ENCODE measurements at regions not wholly inside any gene's neighbourhood (a gene's known extent, or its start where the extent isn't known, plus 50 kb on each side); places are given as distances from the start of the nearest gene placed in this dataset.

GRCh38 chr14:81584495-81584894 lies 50.8 kb upstream of the SEL1L start:
- no peak for FAIRE-seq

GRCh38 chr14:81589381-81590065 lies 55.9 kb upstream of the SEL1L start:
- ATAC-seq: no peak
- H3K27ac ChIP-seq: no peak overlapping the region
- WGBS, 2 donors: 90% methylated on average over 7 of the region's 7 CpGs
- no peaks in the 10 kb centered on the region for H3K36me3 ChIP-seq
- no peaks in the 10 kb centered on the region for H3K27me3 ChIP-seq
- FAIRE-seq: no peak
- peak in 1 of 6 donors; percentile 21 for DNase-seq
- no peak for TF ChIP-seq CTCF (IDR thresholded peaks at IDR 0.05)
- intact Hi-C loops (cut with DNase I): no loop called here
- H3K4me1 ChIP-seq: peaks cover 7 to 26% (median 16%) of the 10 kb centered on the region in 3 donors
- no peaks in the 10 kb centered on the region for H3K9me3 ChIP-seq
- H3K4me3 ChIP-seq: no peak overlapping the region

More at GRCh38 chr14:81584495-81584894, 50.8 kb upstream of the SEL1L start:
- TF ChIP-seq CTCF (IDR thresholded peaks at IDR 0.05): no peak
- Histone ChIP-seq H3K36me3 (no peaks in the 10 kb centered on the region), H3K9me3 (no peaks in the 10 kb centered on the region), H3K4me1 (no peaks in the 10 kb centered on the region), H3K27ac (no peak overlapping the region), H3K27me3 (no peaks in the 10 kb centered on the region), H3K4me3 (no peak overlapping the region)
- ATAC-seq: no peak
- intact Hi-C loops (cut with DNase I): no loop called here
- 93 to 98% methylated on average over 2 of the region's 2 CpGs for WGBS, 2 donors
- DNase-seq: no peak

- peak in 1 of 4 donors; percentile 19 for ATAC-seq
- H3K4me3 ChIP-seq: no peak overlapping the region
- 66 to 67% methylated on average over 3 of the region's 3 CpGs for WGBS, 2 donors
- no peaks in the 10 kb centered on the region for H3K27me3 ChIP-seq
- H3K36me3 ChIP-seq: no peaks in the 10 kb centered on the region
- no peak for TF ChIP-seq CTCF (IDR thresholded peaks at IDR 0.05)
- no peaks in the 10 kb centered on the region for H3K9me3 ChIP-seq
- H3K27ac ChIP-seq: no peak overlapping the region
- no peak for FAIRE-seq
- intact Hi-C loops (cut with DNase I): no loop called here
- no peak for DNase-seq
- peaks cover 11 to 32% (median 16%) of the 10 kb centered on the region in 3 donors for H3K4me1 ChIP-seq
Measured at GRCh38 chr14:81591266-81591665, 57.6 kb upstream of the SEL1L start.

- TF ChIP-seq CTCF (IDR thresholded peaks at IDR 0.05): no peak
- no peak for FAIRE-seq
- Histone ChIP-seq H3K27ac (peak overlapping the region; percentile 18 to 59 (median 26)), H3K4me1 (peaks cover 11 to 32% (median 16%) of the 10 kb centered on the region in 3 donors), H3K4me3 (no peak overlapping the region), H3K9me3 (no peaks in the 10 kb centered on the region), H3K27me3 (no peaks in the 10 kb centered on the region), H3K36me3 (no peaks in the 10 kb centered on the region)
- DNase-seq: peak; percentile 67 to 90 (median 84)
- peak; percentile 98 to 99 (median 98) for ATAC-seq
- WGBS, 2 donors: 20 to 26% methylated on average over 6 of the region's 6 CpGs
- intact Hi-C loops (cut with DNase I): no loop called here
Measured at GRCh38 chr14:81594012-81594411, 60.4 kb upstream of the SEL1L start.

GRCh38 chr14:81605660-81606059 lies 72.0 kb upstream of the SEL1L start:
- no peak for TF ChIP-seq CTCF (IDR thresholded peaks at IDR 0.05)
- H3K4me1 ChIP-seq: no peaks in the 10 kb centered on the region
- 54 to 60% methylated on average over 6 of the region's 6 CpGs for WGBS, 2 donors
- H3K9me3 ChIP-seq: no peaks in the 10 kb centered on the region
- H3K4me3 ChIP-seq: no peak overlapping the region
- no peaks in the 10 kb centered on the region for H3K36me3 ChIP-seq
- no peak for DNase-seq
- no peak for ATAC-seq
- H3K27ac ChIP-seq: no peak overlapping the region
- intact Hi-C loops (cut with DNase I): no loop called here
- no peaks in the 10 kb centered on the region for H3K27me3 ChIP-seq
- no peak for FAIRE-seq
